ENCODE measurements at regions not wholly inside any gene's neighbourhood (a gene's known extent, or its start where the extent isn't known, plus 50 kb on each side); places are given as distances from the start of the nearest gene placed in this dataset.

DNA sequence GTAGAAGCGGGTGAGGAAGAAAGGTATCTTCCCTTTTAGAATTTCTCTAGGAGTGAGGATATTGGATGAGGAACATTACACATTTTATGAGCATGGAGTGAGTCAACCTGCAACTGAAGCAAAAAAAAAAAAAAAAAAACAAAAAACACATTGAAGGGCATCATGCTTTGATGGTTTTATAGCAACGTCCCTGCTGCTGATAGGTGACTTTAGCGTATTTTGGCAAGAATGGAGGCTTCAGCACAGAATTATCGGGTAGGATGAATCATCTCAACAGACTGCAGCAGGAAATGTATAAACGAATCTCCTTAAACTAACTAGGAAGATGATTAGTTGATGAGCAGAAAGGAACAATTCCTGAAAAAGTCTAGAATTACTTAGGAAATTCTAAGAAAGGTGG, 1359.6 kb upstream of the ATXN8OS start (continued):
- TF ChIP-seq, protein P1, sequence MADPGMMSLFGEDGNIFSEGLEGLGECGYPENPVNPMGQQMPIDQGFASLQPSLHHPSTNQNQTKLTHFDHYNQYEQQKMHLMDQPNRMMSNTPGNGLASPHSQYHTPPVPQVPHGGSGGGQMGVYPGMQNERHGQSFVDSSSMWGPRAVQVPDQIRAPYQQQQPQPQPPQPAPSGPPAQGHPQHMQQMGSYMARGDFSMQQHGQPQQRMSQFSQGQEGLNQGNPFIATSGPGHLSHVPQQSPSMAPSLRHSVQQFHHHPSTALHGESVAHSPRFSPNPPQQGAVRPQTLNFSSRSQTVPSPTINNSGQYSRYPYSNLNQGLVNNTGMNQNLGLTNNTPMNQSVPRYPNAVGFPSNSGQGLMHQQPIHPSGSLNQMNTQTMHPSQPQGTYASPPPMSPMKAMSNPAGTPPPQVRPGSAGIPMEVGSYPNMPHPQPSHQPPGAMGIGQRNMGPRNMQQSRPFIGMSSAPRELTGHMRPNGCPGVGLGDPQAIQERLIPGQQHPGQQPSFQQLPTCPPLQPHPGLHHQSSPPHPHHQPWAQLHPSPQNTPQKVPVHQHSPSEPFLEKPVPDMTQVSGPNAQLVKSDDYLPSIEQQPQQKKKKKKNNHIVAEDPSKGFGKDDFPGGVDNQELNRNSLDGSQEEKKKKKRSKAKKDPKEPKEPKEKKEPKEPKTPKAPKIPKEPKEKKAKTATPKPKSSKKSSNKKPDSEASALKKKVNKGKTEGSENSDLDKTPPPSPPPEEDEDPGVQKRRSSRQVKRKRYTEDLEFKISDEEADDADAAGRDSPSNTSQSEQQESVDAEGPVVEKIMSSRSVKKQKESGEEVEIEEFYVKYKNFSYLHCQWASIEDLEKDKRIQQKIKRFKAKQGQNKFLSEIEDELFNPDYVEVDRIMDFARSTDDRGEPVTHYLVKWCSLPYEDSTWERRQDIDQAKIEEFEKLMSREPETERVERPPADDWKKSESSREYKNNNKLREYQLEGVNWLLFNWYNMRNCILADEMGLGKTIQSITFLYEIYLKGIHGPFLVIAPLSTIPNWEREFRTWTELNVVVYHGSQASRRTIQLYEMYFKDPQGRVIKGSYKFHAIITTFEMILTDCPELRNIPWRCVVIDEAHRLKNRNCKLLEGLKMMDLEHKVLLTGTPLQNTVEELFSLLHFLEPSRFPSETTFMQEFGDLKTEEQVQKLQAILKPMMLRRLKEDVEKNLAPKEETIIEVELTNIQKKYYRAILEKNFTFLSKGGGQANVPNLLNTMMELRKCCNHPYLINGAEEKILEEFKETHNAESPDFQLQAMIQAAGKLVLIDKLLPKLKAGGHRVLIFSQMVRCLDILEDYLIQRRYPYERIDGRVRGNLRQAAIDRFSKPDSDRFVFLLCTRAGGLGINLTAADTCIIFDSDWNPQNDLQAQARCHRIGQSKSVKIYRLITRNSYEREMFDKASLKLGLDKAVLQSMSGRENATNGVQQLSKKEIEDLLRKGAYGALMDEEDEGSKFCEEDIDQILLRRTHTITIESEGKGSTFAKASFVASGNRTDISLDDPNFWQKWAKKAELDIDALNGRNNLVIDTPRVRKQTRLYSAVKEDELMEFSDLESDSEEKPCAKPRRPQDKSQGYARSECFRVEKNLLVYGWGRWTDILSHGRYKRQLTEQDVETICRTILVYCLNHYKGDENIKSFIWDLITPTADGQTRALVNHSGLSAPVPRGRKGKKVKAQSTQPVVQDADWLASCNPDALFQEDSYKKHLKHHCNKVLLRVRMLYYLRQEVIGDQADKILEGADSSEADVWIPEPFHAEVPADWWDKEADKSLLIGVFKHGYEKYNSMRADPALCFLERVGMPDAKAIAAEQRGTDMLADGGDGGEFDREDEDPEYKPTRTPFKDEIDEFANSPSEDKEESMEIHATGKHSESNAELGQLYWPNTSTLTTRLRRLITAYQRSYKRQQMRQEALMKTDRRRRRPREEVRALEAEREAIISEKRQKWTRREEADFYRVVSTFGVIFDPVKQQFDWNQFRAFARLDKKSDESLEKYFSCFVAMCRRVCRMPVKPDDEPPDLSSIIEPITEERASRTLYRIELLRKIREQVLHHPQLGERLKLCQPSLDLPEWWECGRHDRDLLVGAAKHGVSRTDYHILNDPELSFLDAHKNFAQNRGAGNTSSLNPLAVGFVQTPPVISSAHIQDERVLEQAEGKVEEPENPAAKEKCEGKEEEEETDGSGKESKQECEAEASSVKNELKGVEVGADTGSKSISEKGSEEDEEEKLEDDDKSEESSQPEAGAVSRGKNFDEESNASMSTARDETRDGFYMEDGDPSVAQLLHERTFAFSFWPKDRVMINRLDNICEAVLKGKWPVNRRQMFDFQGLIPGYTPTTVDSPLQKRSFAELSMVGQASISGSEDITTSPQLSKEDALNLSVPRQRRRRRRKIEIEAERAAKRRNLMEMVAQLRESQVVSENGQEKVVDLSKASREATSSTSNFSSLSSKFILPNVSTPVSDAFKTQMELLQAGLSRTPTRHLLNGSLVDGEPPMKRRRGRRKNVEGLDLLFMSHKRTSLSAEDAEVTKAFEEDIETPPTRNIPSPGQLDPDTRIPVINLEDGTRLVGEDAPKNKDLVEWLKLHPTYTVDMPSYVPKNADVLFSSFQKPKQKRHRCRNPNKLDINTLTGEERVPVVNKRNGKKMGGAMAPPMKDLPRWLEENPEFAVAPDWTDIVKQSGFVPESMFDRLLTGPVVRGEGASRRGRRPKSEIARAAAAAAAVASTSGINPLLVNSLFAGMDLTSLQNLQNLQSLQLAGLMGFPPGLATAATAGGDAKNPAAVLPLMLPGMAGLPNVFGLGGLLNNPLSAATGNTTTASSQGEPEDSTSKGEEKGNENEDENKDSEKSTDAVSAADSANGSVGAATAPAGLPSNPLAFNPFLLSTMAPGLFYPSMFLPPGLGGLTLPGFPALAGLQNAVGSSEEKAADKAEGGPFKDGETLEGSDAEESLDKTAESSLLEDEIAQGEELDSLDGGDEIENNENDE (IDR thresholded peaks at IDR 0.05; ENCODE audit: insufficient replicate concordance, low read length) = no peak
- no peak for TF ChIP-seq CREB1 (IDR thresholded peaks at IDR 0.05)
- no peak for TF ChIP-seq CHD2 (IDR thresholded peaks at IDR 0.05; ENCODE audit: low read length)
- TF ChIP-seq YY1 (IDR thresholded peaks at IDR 0.05; ENCODE audit: low read depth, low read length) = no peak
- TF ChIP-seq RBBP5 (IDR thresholded peaks at IDR 0.05; ENCODE audit: borderline replicate concordance, low read depth, low read length) = no peak
- no peak for TF ChIP-seq NRF1 (IDR thresholded peaks at IDR 0.05; ENCODE audit: low read depth, low read length)
- TF ChIP-seq HDAC2 (IDR thresholded peaks at IDR 0.05; ENCODE audit: borderline replicate concordance in 1 of 2, low read depth in 2 of 2, low read length in 2 of 2) = no peak
- no peak for TF ChIP-seq TEAD4 (IDR thresholded peaks at IDR 0.05; ENCODE audit: low read depth, low read length)

Data from H1 (cell line).